ENCODE measurements at regions not wholly inside any gene's neighbourhood (a gene's known extent, or its start where the extent isn't known, plus 50 kb on each side); places are given as distances from the start of the nearest gene placed in this dataset.

DNA sequence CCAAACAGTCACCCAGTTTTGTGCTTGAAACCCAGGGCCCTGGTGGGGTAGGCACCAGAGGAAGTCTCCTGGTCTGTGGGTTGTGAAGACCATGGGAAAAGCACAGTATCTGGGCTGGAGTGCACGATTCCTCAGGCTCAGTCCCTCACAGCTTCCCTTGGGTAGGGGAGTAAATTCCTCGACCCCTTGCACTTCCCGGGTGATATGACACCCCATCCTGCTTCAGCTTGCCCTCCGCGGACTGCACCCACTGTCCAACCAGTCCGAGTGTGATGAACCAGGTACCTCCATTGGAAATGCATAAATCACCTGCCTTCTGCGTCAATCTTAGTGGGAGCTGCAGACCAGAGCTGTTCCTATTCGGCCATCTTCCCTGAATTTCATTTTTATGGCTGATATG lies 133.9 kb upstream of the KCTD3 start:
- POLR2A ChIA-PET, result no interaction called here

DNA sequence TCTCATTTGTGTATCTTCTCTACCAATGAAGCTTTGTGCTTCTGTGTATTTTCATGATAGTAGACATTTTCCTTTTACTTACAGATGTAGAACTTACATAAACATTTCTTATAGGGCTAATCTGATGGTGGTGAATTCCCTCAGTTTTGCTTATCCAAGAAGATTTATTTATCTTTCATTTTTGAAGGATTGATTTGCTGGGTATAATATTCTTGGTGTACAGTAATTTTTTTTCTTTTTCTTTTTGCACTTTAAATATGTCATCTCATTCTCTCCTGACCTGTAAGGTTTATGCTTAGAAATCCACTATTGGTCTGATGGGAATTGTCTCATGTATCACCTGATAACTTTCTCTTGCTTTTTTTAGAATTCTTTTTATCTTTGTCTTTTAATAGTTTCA lies 127.6 kb upstream of the KCTD3 start:
- Histone ChIP-seq H3K9me3 (ENCODE audit: control insufficient read depth, insufficient read depth, low read depth, low read length) (no peaks in the 10 kb centered on the region), H3K27ac (ENCODE audit: extremely low read depth, low read depth, low read length) (no peak overlapping the region), H3K4me3 (ENCODE audit: low read depth, low read length) (no peak overlapping the region), H3K4me1 (ENCODE audit: control insufficient read depth, insufficient read depth, low read length) (no peaks in the 10 kb centered on the region), H3K36me3 (ENCODE audit: control insufficient read depth in 2 of 2, insufficient read depth in 1 of 2, low read length in 2 of 2) (no peaks in the 10 kb centered on the region)
- TF ChIP-seq TRIM28 (IDR thresholded peaks at IDR 0.05; ENCODE audit: borderline replicate concordance, low read length) (0 out of 2 replicates have a peak, but pooled peaks have one; percentile 64), ZNF621 (tag by site-specific recombination; IDR thresholded peaks at IDR 0.05) (no peak), ZNF747 (tag by site-specific recombination; IDR thresholded peaks at IDR 0.05) (no peak), SETDB1 (IDR thresholded peaks at IDR 0.05; ENCODE audit: insufficient read length, low read length) (peak; percentile 93), ZNF169 (tag by site-specific recombination; IDR thresholded peaks at IDR 0.05) (no peak)
- TF ChIP-seq, protein P1, sequence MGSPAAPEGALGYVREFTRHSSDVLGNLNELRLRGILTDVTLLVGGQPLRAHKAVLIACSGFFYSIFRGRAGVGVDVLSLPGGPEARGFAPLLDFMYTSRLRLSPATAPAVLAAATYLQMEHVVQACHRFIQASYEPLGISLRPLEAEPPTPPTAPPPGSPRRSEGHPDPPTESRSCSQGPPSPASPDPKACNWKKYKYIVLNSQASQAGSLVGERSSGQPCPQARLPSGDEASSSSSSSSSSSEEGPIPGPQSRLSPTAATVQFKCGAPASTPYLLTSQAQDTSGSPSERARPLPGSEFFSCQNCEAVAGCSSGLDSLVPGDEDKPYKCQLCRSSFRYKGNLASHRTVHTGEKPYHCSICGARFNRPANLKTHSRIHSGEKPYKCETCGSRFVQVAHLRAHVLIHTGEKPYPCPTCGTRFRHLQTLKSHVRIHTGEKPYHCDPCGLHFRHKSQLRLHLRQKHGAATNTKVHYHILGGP (tag by site-specific recombination; IDR thresholded peaks at IDR 0.05), result no peak
- TF ChIP-seq, protein P2, sequence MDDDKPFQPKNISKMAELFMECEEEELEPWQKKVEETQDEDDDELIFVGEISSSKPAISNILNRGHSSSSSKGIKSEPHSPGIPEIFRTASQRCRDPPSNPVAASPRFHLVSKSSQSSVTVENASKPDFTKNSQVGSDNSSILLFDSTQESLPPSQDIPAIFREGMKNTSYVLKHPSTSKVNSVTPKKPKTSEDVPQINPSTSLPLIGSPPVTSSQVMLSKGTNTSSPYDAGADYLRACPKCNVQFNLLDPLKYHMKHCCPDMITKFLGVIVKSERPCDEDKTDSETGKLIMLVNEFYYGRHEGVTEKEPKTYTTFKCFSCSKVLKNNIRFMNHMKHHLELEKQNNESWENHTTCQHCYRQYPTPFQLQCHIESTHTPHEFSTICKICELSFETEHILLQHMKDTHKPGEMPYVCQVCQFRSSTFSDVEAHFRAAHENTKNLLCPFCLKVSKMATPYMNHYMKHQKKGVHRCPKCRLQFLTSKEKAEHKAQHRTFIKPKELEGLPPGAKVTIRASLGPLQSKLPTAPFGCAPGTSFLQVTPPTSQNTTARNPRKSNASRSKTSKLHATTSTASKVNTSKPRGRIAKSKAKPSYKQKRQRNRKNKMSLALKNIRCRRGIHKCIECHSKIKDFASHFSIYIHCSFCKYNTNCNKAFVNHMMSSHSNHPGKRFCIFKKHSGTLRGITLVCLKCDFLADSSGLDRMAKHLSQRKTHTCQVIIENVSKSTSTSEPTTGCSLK (tag by site-specific recombination; IDR thresholded peaks at IDR 0.05), result no peak
- TF ChIP-seq, protein P3, sequence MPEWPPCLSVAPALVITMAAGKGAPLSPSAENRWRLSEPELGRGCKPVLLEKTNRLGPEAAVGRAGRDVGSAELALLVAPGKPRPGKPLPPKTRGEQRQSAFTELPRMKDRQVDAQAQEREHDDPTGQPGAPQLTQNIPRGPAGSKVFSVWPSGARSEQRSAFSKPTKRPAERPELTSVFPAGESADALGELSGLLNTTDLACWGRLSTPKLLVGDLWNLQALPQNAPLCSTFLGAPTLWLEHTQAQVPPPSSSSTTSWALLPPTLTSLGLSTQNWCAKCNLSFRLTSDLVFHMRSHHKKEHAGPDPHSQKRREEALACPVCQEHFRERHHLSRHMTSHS (tag by site-specific recombination; IDR thresholded peaks at IDR 0.05), result no peak
- ChIA-PET CTCF (interaction anchor here (0.7 kb wide), 1 partner anchor 50 kb away, joined by 3 read pairs; no protein-coding TSS in a partner anchor), POLR2A (no interaction called here)

More for the DNA sequence above, 133.9 kb upstream of the KCTD3 start:
- no peak overlapping the region for H3K27ac ChIP-seq (ENCODE audit: extremely low read depth, low read depth, low read length)
- TF ChIP-seq ZNF423 (tag by site-specific recombination; IDR thresholded peaks at IDR 0.05) (no peak), ZNF658 (tag by site-specific recombination; IDR thresholded peaks at IDR 0.05) (no peak), ZFHX2 (tag by site-specific recombination; conservative IDR thresholded peaks at IDR 0.05) (no peak)
- H3K4me1 ChIP-seq (ENCODE audit: control insufficient read depth, insufficient read depth, low read length), result no peaks in the 10 kb centered on the region
- H3K9me3 ChIP-seq (ENCODE audit: control insufficient read depth, insufficient read depth, low read depth, low read length), result no peaks in the 10 kb centered on the region
- CTCF ChIA-PET, result no interaction called here
- no peaks in the 10 kb centered on the region for H3K36me3 ChIP-seq (ENCODE audit: control insufficient read depth in 2 of 2, insufficient read depth in 1 of 2, low read length in 2 of 2)
- no peak overlapping the region for H3K4me3 ChIP-seq (ENCODE audit: low read depth, low read length)

DNA sequence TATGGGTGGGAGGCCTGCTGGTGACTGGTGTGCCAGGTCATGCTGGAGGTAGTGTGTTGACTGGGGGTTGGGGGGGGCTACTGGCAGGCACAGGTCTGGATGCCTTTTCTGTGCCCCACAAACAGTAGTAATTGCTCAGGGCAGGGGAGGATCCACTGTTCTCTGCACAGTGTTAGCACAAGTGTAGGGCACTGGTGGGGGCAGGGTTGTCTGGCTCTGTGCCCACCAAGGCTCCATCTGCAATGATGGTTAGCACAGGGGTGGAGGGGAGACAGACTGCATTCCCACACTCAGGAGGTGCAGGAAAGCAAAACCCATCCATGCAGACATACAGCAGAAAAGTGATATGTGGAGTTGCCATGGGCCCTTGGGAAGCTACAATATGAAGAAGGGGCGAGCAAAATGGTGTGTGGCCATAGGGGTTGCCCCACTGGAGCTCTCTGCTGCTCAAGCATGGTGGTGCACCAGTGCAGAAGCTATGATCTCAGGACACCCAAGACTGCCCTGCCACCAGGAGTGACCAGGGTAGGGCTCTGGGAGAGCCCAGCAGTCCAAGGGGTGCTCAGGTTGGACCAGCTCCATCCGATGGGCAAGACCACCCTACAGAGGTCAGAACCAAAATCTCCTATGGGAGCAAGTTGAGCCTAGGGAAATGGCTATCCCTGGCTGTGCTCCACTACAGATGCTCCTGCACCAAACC lies 122.2 kb upstream of the KCTD3 start:
- H3K4me3 ChIP-seq (ENCODE audit: low read depth, low read length), result no peak overlapping the region
- no peaks in the 10 kb centered on the region for H3K4me1 ChIP-seq (ENCODE audit: control insufficient read depth, insufficient read depth, low read length)
- POLR2A ChIA-PET, result no interaction called here
- no peaks in the 10 kb centered on the region for H3K9me3 ChIP-seq (ENCODE audit: control insufficient read depth, insufficient read depth, low read depth, low read length)
- CTCF ChIA-PET, result no interaction called here
- no peak overlapping the region for H3K27ac ChIP-seq (ENCODE audit: extremely low read depth, low read depth, low read length)
- H3K36me3 ChIP-seq (ENCODE audit: control insufficient read depth in 2 of 2, insufficient read depth in 1 of 2, low read length in 2 of 2), result no peaks in the 10 kb centered on the region
- TF ChIP-seq ZNF596 (tag by site-specific recombination; IDR thresholded peaks at IDR 0.05) (no peak), KLF1 (tag by site-specific recombination; IDR thresholded peaks at IDR 0.05) (no peak), ZNF132 (tag by site-specific recombination; IDR thresholded peaks at IDR 0.05; ENCODE audit: borderline replicate concordance) (no peak), ZNF146 (tag by site-specific recombination; IDR thresholded peaks at IDR 0.05) (no peak), ZFP3 (tag by site-specific recombination; IDR thresholded peaks at IDR 0.05; ENCODE audit: low read depth) (no peak)
- TF ChIP-seq, protein P4, sequence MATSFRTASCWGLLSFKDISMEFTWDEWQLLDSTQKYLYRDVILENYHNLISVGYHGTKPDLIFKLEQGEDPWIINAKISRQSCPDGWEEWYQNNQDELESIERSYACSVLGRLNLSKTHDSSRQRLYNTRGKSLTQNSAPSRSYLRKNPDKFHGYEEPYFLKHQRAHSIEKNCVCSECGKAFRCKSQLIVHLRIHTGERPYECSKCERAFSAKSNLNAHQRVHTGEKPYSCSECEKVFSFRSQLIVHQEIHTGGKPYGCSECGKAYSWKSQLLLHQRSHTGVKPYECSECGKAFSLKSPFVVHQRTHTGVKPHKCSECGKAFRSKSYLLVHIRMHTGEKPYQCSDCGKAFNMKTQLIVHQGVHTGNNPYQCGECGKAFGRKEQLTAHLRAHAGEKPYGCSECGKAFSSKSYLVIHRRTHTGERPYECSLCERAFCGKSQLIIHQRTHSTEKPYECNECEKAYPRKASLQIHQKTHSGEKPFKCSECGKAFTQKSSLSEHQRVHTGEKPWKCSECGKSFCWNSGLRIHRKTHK (tag by site-specific recombination; IDR thresholded peaks at IDR 0.05), result no peak
- TF ChIP-seq, protein P5, sequence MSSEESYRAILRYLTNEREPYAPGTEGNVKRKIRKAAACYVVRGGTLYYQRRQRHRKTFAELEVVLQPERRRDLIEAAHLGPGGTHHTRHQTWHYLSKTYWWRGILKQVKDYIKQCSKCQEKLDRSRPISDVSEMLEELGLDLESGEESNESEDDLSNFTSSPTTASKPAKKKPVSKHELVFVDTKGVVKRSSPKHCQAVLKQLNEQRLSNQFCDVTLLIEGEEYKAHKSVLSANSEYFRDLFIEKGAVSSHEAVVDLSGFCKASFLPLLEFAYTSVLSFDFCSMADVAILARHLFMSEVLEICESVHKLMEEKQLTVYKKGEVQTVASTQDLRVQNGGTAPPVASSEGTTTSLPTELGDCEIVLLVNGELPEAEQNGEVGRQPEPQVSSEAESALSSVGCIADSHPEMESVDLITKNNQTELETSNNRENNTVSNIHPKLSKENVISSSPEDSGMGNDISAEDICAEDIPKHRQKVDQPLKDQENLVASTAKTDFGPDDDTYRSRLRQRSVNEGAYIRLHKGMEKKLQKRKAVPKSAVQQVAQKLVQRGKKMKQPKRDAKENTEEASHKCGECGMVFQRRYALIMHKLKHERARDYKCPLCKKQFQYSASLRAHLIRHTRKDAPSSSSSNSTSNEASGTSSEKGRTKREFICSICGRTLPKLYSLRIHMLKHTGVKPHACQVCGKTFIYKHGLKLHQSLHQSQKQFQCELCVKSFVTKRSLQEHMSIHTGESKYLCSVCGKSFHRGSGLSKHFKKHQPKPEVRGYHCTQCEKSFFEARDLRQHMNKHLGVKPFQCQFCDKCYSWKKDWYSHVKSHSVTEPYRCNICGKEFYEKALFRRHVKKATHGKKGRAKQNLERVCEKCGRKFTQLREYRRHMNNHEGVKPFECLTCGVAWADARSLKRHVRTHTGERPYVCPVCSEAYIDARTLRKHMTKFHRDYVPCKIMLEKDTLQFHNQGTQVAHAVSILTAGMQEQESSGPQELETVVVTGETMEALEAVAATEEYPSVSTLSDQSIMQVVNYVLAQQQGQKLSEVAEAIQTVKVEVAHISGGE (tag by site-specific recombination; conservative IDR thresholded peaks at IDR 0.05; ENCODE audit: low read depth), result no peak
- TF ChIP-seq, protein P6, sequence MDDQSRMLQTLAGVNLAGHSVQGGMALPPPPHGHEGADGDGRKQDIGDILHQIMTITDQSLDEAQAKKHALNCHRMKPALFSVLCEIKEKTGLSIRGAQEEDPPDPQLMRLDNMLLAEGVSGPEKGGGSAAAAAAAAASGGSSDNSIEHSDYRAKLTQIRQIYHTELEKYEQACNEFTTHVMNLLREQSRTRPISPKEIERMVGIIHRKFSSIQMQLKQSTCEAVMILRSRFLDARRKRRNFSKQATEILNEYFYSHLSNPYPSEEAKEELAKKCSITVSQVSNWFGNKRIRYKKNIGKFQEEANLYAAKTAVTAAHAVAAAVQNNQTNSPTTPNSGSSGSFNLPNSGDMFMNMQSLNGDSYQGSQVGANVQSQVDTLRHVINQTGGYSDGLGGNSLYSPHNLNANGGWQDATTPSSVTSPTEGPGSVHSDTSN (CRISPR knock-in tag; IDR thresholded peaks at IDR 0.05), result no peak

Data from HEK293 (cell line).